Endodermal cell (in vitro differentiated cells): ENCODE measurements at regions not wholly inside any gene's neighbourhood (a gene's known extent, or its start where the extent isn't known, plus 50 kb on each side); places are given as distances from the start of the nearest gene placed in this dataset.

Source experiments
- DNase-seq: peaks from one replicate; pipeline ENCODE4 v3.0.0-alpha.2; 2017
- H3K27ac ChIP-seq: 2 replicates; pipeline ENCODE4 v1.5.1; 2013; ENCODE audit warnings: mild to moderate bottlenecking, low read depth, low read length, moderate library complexity
- H3K27me3 ChIP-seq: 2 replicates; pipeline ENCODE4 v1.6.1; 2013; ENCODE audit warnings: mild to moderate bottlenecking, low read length, moderate library complexity; ENCODE audit not compliant: insufficient read depth, control insufficient read depth, poor library complexity, severe bottlenecking
- H3K36me3 ChIP-seq: 2 replicates; pipeline ENCODE4 v1.7.0; 2013; ENCODE audit warnings: mild to moderate bottlenecking, low read length, moderate library complexity; ENCODE audit not compliant: control insufficient read depth, insufficient read depth
- H3K4me1 ChIP-seq: one replicate; pipeline ENCODE4 v1.7.0; 2013; ENCODE audit warnings: low read length; ENCODE audit not compliant: control insufficient read depth, insufficient read depth
- H3K4me3 ChIP-seq: 2 replicates; pipeline ENCODE4 v1.5.1; 2013; ENCODE audit warnings: mild to moderate bottlenecking, low read length, moderate library complexity
- H3K9ac ChIP-seq: 2 replicates; pipeline ENCODE4 v1.6.1; 2013; ENCODE audit warnings: mild to moderate bottlenecking, low read length, moderate library complexity; ENCODE audit not compliant: poor library complexity, severe bottlenecking; ENCODE audit errors: extremely low read depth
- H3K9me3 ChIP-seq: 2 replicates; pipeline ENCODE4 v1.6.1; 2013; ENCODE audit warnings: mild to moderate bottlenecking, low read length, moderate library complexity; ENCODE audit not compliant: control insufficient read depth
- H3K27ac Mint-ChIP-seq: 2 replicates; pipeline ENCODE4 v1.8.0; 2020; ENCODE audit warnings: mixed read lengths
- H3K27me3 Mint-ChIP-seq: 2 replicates; pipeline ENCODE4 v1.8.0; 2021; ENCODE audit warnings: mild to moderate bottlenecking, mixed read lengths; ENCODE audit not compliant: insufficient read depth
- H3K36me3 Mint-ChIP-seq: 2 replicates; pipeline ENCODE4 v1.8.0; 2020; ENCODE audit warnings: low read depth, mixed read lengths
- H3K4me1 Mint-ChIP-seq: 2 replicates; pipeline ENCODE4 v1.8.0; 2020; ENCODE audit warnings: mixed read lengths
- H3K4me3 Mint-ChIP-seq: 2 replicates; pipeline ENCODE4 v1.8.0; 2020; ENCODE audit warnings: mild to moderate bottlenecking, moderate library complexity, mixed read lengths
- H3K9me3 Mint-ChIP-seq: 2 replicates; pipeline ENCODE4 v1.8.0; 2020; ENCODE audit warnings: mild to moderate bottlenecking, mixed read lengths
- CTCF ChIP-seq: fragments of 200-600 bp; sonication (generic); conservative IDR thresholded peaks from 2 replicates; pipeline ENCODE4 v1.5.0; 2021; ENCODE audit warnings: antibody characterized with exemption, mild to moderate bottlenecking
- WGBS, 2 experiments: methylation state at CpG; one replicate each; pipeline versions ENCODE4 v1.1.5 to v1.1.7; 2013; ENCODE audit warnings: missing lambda C conversion rate in 2 of 2, mixed read lengths in 1 of 2; ENCODE audit not compliant: insufficient coverage in 1 of 2, insufficient read length in 1 of 2; 5-methylcytosine and 5-hydroxymethylcytosine counted together

- Histone ChIP-seq H3K9ac (no peak overlapping the region), H3K27me3 (no peaks in the 10 kb centered on the region), H3K36me3 (no peaks in the 10 kb centered on the region), H3K4me3 (no peak overlapping the region), H3K4me1 (peaks cover 6% of the 10 kb centered on the region), H3K9me3 (no peaks in the 10 kb centered on the region), H3K27ac (no peak overlapping the region)
- peaks cover 2% of the 10 kb centered on the region for H3K36me3 Mint-ChIP-seq
- H3K4me3 Mint-ChIP-seq, result no peak overlapping the region
- no peaks in the 10 kb centered on the region for H3K27me3 Mint-ChIP-seq
- H3K9me3 Mint-ChIP-seq, result peaks cover 4% of the 10 kb centered on the region
- no peak for TF ChIP-seq CTCF
- 92 to 97% methylated on average over 1 to 2 of the region's 2 CpGs for WGBS, 2 experiments
- H3K4me1 Mint-ChIP-seq, result peaks cover 11% of the 10 kb centered on the region
- no peak for DNase-seq
- no peak overlapping the region for H3K27ac Mint-ChIP-seq
Observed at GRCh38 chr1:222973561-222973960, 158.7 kb downstream of the DISP1 start.

GRCh38 chr1:222974496-222974895 lies 159.7 kb downstream of the DISP1 start:
- TF ChIP-seq CTCF, result no peak
- peaks cover 2% of the 10 kb centered on the region for H3K36me3 Mint-ChIP-seq
- DNase-seq, result no peak
- Histone ChIP-seq H3K9ac (no peak overlapping the region), H3K27me3 (no peaks in the 10 kb centered on the region), H3K4me1 (peaks cover 6% of the 10 kb centered on the region), H3K36me3 (no peaks in the 10 kb centered on the region), H3K4me3 (no peak overlapping the region), H3K27ac (no peak overlapping the region), H3K9me3 (no peaks in the 10 kb centered on the region)
- WGBS, 2 experiments, result 85 to 100% methylated on average over 1 to 3 of the region's 3 CpGs
- H3K9me3 Mint-ChIP-seq, result peaks cover 4% of the 10 kb centered on the region
- no peak overlapping the region for H3K4me3 Mint-ChIP-seq
- no peak overlapping the region for H3K27ac Mint-ChIP-seq
- no peaks in the 10 kb centered on the region for H3K27me3 Mint-ChIP-seq
- H3K4me1 Mint-ChIP-seq, result peaks cover 11% of the 10 kb centered on the region

GRCh38 chr1:222975472-222976122 lies 160.8 kb downstream of the DISP1 start:
- 88 to 100% methylated on average over 3 to 6 of the region's 6 CpGs for WGBS, 2 experiments
- Mint-ChIP-seq H3K4me3 (no peak overlapping the region), H3K36me3 (peaks cover 2% of the 10 kb centered on the region), H3K27me3 (no peaks in the 10 kb centered on the region), H3K4me1 (peaks cover 6% of the 10 kb centered on the region), H3K27ac (no peak overlapping the region), H3K9me3 (peaks cover 4% of the 10 kb centered on the region)
- TF ChIP-seq CTCF, result no peak
- no peak overlapping the region for H3K27ac ChIP-seq
- H3K36me3 ChIP-seq, result no peaks in the 10 kb centered on the region
- no peak for DNase-seq
- H3K9ac ChIP-seq, result no peak overlapping the region
- H3K4me1 ChIP-seq, result no peaks in the 10 kb centered on the region
- H3K4me3 ChIP-seq, result no peak overlapping the region
- no peaks in the 10 kb centered on the region for H3K27me3 ChIP-seq
- no peaks in the 10 kb centered on the region for H3K9me3 ChIP-seq
